SK-N-SH treated with all-trans-retinoic acid at 6 μM for 48 hours (cell line): ENCODE measurements at regions not wholly inside any gene's neighbourhood (a gene's known extent, or its start where the extent isn't known, plus 50 kb on each side); places are given as distances from the start of the nearest gene placed in this dataset.

ENCODE experiments used
- CREB5 ChIP-seq: fragments of 250-450 bp; sonication (Bioruptor Pico); IDR thresholded peaks from 2 replicates; pipeline ENCODE4 v1.5.1; 2020; ENCODE audit warnings: low read depth, mild to moderate bottlenecking, moderate library complexity
- PATZ1 ChIP-seq: fragments of 250-450 bp; sonication (Bioruptor Pico); IDR thresholded peaks from 2 replicates; pipeline ENCODE4 v1.8.0; 2020; ENCODE audit warnings: mild to moderate bottlenecking, moderate library complexity, borderline replicate concordance
- ZC3H10 ChIP-seq: fragments of 250-450 bp; sonication (Bioruptor Pico); IDR thresholded peaks from 2 replicates; pipeline ENCODE4 v1.5.1; 2021; ENCODE audit warnings: mild to moderate bottlenecking, moderate library complexity
- ZFP3 ChIP-seq: fragments of 250-450 bp; sonication (Bioruptor Pico); IDR thresholded peaks from 2 replicates; pipeline ENCODE4 v1.5.0; 2020; ENCODE audit warnings: mild to moderate bottlenecking, moderate library complexity

DNA sequence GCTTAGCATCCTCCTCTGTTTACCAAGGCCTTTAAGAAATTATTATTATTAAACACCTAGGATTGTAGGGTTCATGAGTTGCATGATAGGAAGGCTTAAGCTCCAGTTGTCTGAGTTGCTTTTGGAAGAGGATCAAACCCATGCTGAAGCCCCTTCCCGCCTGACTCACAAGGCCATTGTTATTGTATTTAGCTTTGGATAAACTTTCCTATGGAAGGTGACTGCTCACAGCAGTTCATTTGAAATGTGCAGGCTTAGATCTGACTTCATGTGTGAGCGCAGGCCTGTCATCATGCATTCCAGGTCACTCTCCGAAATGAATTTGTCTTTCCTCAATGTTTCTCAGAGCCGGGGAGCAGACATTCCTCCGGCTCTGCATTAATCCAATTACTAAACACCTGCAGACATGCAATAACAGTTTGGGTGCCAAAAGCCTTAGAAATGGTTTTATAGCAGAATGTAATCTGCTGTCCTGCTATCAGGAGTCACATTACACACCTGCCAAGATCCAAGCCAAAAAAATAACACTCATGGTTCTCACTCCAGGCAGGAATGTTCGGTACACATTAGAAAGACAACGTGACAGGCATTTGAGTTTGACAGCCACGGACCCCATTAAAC lies 119.9 kb downstream of the OSR1 start:
- no peak for TF ChIP-seq PATZ1
- TF ChIP-seq CREB5 (CRISPR knock-in tag): no peak
- no peak for TF ChIP-seq ZC3H10 (CRISPR knock-in tag)
- no peak for TF ChIP-seq ZFP3 (CRISPR knock-in tag)
